Testis (tissue), 2 donors: ENCODE measurements at regions not wholly inside any gene's neighbourhood (a gene's known extent, or its start where the extent isn't known, plus 50 kb on each side); places are given as distances from the start of the nearest gene placed in this dataset.

ENCODE experiments used
- DNase-seq: peaks from one replicate; pipeline ENCODE4 v3.0.0-alpha.2; 2019
- H3K27ac ChIP-seq, 2 donors: fragments of 200-600 bp; sonication (generic); one replicate each; pipeline ENCODE4 v1.5.1; 2019
- H3K27me3 ChIP-seq: fragments of 200-600 bp; sonication (generic); one replicate; pipeline ENCODE4 v1.5.1; 2019
- H3K36me3 ChIP-seq: fragments of 200-600 bp; sonication (generic); one replicate; pipeline ENCODE4 v1.5.1; 2017; ENCODE audit warnings: low read depth; ENCODE audit errors: missing control alignments
- H3K4me1 ChIP-seq: fragments of 200-600 bp; sonication (generic); one replicate; pipeline ENCODE4 v1.5.1; 2019
- H3K4me3 ChIP-seq, 2 donors: fragments of 200-600 bp; sonication (generic); one replicate each; pipeline ENCODE4 v1.5.1; 2017 to 2019
- H3K9me3 ChIP-seq: fragments of 200-600 bp; sonication (generic); one replicate; pipeline ENCODE4 v1.5.1; 2017
- POLR2A ChIP-seq: fragments of 450-650 bp; IDR thresholded peaks from one replicate; pipeline ENCODE4 v1.6.1; 2017; ENCODE audit warnings: antibody characterized with exemption, mild to moderate bottlenecking, moderate library complexity
- WGBS, 2 donors: methylation state at CpG; one replicate each; pipeline ENCODE4 v1.1.5; 2018; 5-methylcytosine and 5-hydroxymethylcytosine counted together
- intact Hi-C: fragments of 100-400 bp; cut with DNase I; formaldehyde crosslinking; loops from one replicate; pipeline ENCODE4 v1.15.1; 2023; ENCODE audit warnings: low total_unique reads
- TF ChIP-seq, protein P1 (sequence below), 3 experiments: fragments of 450-650 bp in 2 of 3; fragments of 200-600 bp in 1 of 3; sonication (generic) in 1 of 3; IDR thresholded peaks; one replicate each; pipeline ENCODE4 v1.5.1; 2016 to 2019; ENCODE audit warnings: antibody characterized with exemption in 3 of 3, mild to moderate bottlenecking in 2 of 3, moderate library complexity in 1 of 3

DNA sequence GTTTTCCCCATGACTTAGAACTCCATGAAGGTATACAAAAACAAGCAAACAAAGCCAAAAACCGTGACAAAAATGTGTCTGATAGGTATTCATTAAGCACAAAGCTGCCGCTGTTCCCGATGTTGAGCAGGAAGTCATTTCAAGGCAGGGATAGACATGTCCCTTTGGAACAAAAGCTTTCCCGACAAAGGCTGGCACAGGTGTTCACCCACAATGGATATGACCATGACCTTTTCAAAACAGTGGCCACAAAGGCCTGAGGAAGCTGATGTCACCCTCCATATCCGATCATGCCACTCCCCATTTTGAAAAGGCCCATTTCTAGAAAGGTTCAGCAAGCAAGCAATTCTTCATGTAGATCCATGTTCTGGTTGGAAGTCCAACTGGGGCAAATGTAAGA is 279.1 kb downstream of the BTG1 start:
- Histone ChIP-seq H3K4me3 (no peak overlapping the region), H3K9me3 (no peaks in the 10 kb centered on the region), H3K27me3 (no peaks in the 10 kb centered on the region), H3K4me1 (no peaks in the 10 kb centered on the region), H3K36me3 (no peaks in the 10 kb centered on the region), H3K27ac (no peak overlapping the region)
- intact Hi-C loops = no loop called here
- WGBS, 2 donors = 57 to 90% methylated on average over 5 of the region's 5 CpGs
- no peak for DNase-seq
- TF ChIP-seq, protein P1, sequence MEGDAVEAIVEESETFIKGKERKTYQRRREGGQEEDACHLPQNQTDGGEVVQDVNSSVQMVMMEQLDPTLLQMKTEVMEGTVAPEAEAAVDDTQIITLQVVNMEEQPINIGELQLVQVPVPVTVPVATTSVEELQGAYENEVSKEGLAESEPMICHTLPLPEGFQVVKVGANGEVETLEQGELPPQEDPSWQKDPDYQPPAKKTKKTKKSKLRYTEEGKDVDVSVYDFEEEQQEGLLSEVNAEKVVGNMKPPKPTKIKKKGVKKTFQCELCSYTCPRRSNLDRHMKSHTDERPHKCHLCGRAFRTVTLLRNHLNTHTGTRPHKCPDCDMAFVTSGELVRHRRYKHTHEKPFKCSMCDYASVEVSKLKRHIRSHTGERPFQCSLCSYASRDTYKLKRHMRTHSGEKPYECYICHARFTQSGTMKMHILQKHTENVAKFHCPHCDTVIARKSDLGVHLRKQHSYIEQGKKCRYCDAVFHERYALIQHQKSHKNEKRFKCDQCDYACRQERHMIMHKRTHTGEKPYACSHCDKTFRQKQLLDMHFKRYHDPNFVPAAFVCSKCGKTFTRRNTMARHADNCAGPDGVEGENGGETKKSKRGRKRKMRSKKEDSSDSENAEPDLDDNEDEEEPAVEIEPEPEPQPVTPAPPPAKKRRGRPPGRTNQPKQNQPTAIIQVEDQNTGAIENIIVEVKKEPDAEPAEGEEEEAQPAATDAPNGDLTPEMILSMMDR (IDR thresholded peaks at IDR 0.05) = no peak

DNA sequence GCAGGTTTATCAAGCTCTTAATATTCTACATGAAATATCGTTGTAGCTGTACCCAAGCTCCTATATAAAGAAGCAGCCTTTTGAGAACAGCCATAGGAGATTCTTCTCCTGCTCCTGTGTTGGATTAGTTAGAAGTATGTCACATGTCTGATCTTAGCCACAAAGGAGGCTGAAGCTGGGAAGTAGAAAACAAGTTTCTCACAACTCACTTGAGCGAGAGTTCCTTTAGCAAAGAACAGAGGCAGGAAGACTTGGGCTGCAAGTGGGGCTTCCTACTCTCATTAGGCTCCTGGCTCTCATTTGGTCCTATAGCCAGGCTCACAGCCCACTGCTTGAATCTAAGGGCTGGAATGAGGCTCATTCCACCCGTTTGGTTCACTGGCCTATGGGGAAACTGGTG is 281.9 kb downstream of the BTG1 start:
- 83 to 90% methylated on average over 2 to 3 of the region's 3 CpGs for WGBS, 2 donors
- Histone ChIP-seq H3K36me3 (no peaks in the 10 kb centered on the region), H3K27me3 (no peaks in the 10 kb centered on the region), H3K4me3 (no peak overlapping the region), H3K4me1 (no peaks in the 10 kb centered on the region), H3K9me3 (no peaks in the 10 kb centered on the region), H3K27ac (no peak overlapping the region)
- no peak for DNase-seq
- no peak for TF ChIP-seq POLR2A
- TF ChIP-seq, protein P1 (IDR thresholded peaks at IDR 0.05) = no peak
- intact Hi-C loops = no loop called here

DNA sequence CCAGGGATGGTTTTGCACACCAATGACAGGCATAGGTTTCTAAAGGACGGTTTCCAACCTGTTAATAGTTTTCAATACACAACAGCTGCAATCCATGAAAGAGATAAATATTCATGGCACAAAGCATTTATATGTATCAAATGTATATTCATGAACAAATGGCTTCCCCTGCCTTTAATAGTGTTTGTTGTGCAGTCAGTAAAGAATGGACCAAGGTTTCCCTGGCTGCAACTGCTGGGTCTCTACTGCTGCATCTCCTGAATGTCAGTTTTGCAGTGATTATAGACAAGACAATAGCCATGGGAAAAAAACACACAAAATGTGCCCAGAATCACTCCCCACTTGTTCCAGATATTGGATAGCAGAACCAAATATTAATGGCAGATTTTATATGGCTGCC is 284.1 kb downstream of the BTG1 start:
- no peaks in the 10 kb centered on the region for H3K27me3 ChIP-seq

DNA sequence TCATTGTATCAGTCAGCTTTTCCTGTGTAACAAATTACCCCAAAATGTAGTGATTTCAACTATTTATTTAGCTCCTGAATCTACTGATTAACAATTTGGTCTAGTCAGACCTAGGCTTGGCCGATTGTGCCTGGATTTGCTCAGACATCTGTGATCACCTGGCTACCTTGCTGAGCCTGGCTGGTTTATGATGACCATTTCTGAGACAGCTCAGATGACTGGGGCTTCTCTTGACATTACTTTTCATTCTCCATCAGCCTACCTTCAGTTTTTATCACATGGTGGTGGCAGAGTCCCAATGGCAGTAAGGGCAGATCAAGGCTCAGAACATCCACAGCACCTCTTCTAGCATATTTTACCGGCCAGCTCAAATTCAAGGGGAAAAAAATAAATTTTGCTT is 286.3 kb downstream of the BTG1 start:
- Histone ChIP-seq H3K9me3 (no peaks in the 10 kb centered on the region), H3K27me3 (no peaks in the 10 kb centered on the region), H3K36me3 (no peaks in the 10 kb centered on the region), H3K27ac (no peak overlapping the region), H3K4me3 (no peak overlapping the region), H3K4me1 (peaks cover 3% of the 10 kb centered on the region)
- no peak for DNase-seq
- WGBS, 2 donors = 88 to 93% methylated on average over 2 of the region's 2 CpGs
- intact Hi-C loops = no loop called here
- TF ChIP-seq, protein P1 (IDR thresholded peaks at IDR 0.05) = no peak
- TF ChIP-seq POLR2A = no peak

More for the DNA sequence above, 284.1 kb downstream of the BTG1 start:
- WGBS, 2 donors = 75 to 91% methylated on average over 1 of the region's 1 CpG
- TF ChIP-seq, protein P1 (IDR thresholded peaks at IDR 0.05) = no peak
- no peak for TF ChIP-seq POLR2A
- Histone ChIP-seq H3K4me3 (no peak overlapping the region), H3K36me3 (no peaks in the 10 kb centered on the region), H3K9me3 (no peaks in the 10 kb centered on the region), H3K27ac (no peak overlapping the region), H3K4me1 (no peaks in the 10 kb centered on the region)
- no peak for DNase-seq
- intact Hi-C loops = no loop called here

DNA sequence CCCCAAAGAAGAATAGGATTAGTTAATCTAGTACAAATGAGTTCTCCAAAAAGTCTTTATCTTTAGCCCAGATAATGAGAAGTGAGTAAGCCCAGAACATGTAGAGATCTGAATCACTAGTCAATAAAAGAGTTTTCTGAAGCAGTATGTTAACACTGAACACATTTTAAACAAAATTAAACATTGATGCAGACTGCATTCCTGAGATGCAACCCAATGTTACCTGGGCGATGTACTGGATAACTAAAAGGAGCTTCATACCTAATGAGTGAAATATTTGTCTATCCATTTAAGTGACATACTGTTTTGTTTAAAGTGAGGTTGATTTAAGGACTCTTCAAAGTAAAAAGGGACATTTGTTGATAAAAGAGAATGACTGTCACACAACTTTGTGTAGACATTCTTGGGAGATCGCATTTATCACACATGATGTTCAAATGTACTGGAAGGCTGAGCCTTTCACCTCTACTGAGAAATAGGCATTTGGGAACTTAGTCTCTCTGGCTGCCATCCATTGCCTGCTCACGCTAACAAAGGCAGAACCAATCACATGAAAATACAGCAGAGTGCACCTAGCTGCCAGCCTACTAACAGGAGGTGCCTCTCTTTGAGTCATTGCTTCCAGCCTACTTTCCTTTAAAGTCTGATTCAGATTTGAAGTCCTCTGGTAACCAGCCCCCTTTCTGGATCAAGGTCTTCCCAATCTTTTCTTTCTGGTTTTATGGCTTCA is 287.7 kb downstream of the BTG1 start:
- Histone ChIP-seq H3K27me3 (no peaks in the 10 kb centered on the region), H3K36me3 (no peaks in the 10 kb centered on the region), H3K27ac (no peak overlapping the region), H3K9me3 (no peaks in the 10 kb centered on the region), H3K4me1 (peaks cover 3% of the 10 kb centered on the region), H3K4me3 (no peak overlapping the region)
- DNase-seq = no peak
- intact Hi-C loops = no loop called here
- WGBS, 2 donors = 95 to 100% methylated on average over 3 of the region's 3 CpGs
- TF ChIP-seq POLR2A = no peak
- TF ChIP-seq, protein P1 (IDR thresholded peaks at IDR 0.05) = no peak
